ENCODE measurements at regions not wholly inside any gene's neighbourhood (a gene's known extent, or its start where the extent isn't known, plus 50 kb on each side); places are given as distances from the start of the nearest gene placed in this dataset.

DNA sequence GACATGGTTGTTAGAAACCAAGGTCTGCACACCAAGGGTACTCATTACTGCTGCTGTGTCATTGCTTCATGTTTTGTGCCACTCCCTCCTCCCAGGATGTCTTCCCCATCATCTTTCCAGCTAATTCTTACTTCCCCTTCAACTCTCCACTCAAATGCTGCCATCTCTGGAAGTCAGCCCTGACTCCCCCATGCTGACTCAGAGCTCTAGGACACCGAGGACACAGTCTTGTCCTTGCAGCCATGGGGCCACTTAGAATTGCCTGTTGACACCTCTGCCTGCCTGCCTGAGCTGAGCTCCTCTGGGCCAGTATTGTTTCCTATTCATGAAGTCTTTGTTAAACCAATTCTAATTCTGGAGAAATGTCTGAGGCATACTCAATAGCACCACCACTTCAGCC is 100.2 kb downstream of the GYPC start:
- no peak for DNase-seq (ENCODE audit: insufficient read length, low spot score, missing footprints)
- no peaks in the 10 kb centered on the region for H3K79me2 ChIP-seq (ENCODE audit: insufficient read depth, low read length)
- H3K36me3 ChIP-seq (ENCODE audit: insufficient read depth, low read length) = no peaks in the 10 kb centered on the region
- TF ChIP-seq, protein P1, sequence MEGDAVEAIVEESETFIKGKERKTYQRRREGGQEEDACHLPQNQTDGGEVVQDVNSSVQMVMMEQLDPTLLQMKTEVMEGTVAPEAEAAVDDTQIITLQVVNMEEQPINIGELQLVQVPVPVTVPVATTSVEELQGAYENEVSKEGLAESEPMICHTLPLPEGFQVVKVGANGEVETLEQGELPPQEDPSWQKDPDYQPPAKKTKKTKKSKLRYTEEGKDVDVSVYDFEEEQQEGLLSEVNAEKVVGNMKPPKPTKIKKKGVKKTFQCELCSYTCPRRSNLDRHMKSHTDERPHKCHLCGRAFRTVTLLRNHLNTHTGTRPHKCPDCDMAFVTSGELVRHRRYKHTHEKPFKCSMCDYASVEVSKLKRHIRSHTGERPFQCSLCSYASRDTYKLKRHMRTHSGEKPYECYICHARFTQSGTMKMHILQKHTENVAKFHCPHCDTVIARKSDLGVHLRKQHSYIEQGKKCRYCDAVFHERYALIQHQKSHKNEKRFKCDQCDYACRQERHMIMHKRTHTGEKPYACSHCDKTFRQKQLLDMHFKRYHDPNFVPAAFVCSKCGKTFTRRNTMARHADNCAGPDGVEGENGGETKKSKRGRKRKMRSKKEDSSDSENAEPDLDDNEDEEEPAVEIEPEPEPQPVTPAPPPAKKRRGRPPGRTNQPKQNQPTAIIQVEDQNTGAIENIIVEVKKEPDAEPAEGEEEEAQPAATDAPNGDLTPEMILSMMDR (IDR thresholded peaks at IDR 0.05; ENCODE audit: extremely low read depth, low read depth, low read length) = no peak
- H2AFZ ChIP-seq (ENCODE audit: low read length) = no peak overlapping the region
- H3K4me1 ChIP-seq (ENCODE audit: insufficient read depth, low read length) = no peaks in the 10 kb centered on the region
- no peak overlapping the region for H3K4me3 ChIP-seq (ENCODE audit: insufficient read depth, low read length)
- H3K27me3 ChIP-seq (ENCODE audit: insufficient read depth, low read length) = no peaks in the 10 kb centered on the region
- no peak overlapping the region for H3K4me2 ChIP-seq (ENCODE audit: insufficient read depth, low read length)
- H4K20me1 ChIP-seq (ENCODE audit: insufficient read depth, low read length) = no peaks in the 10 kb centered on the region
- H3K27ac ChIP-seq (ENCODE audit: low read depth, low read length) = no peak overlapping the region
- no peaks in the 10 kb centered on the region for H3K9me3 ChIP-seq (ENCODE audit: low read depth, low read length)

DNA sequence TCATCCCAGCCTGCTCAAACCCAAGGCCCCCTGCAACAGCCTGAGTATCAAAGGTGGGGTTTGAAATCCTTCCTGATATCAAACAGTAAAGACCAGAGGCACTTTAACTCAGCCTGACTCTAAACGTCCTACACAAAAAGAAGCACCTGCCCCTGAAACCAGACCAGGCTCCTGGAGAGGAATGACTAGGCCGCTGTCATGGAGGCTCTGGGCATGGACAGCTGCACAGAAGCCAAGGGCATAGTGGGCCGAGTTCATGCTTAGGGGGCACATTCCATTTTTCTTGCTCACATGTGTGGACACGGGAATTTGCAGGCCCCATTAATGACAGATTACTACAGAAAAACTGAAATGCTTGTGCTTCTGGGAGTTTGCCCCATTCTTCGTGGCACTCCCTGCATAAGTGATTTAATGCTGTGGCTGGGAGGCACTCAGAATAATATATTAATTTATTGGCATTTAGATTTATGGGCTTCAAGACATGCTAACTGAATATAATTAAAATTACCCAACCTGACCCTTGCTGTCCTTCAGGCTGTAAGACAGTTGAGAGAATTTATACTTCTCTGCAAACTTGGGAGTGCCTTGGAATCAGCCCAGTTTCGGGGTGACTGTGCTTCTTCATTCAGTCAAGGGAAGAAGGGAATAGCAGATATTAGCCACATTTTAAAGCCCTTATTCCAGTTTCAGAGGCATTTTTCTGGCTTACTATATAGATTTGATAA is 105.5 kb downstream of the GYPC start:
- H3K27me3 ChIP-seq (ENCODE audit: insufficient read depth, low read length) = no peaks in the 10 kb centered on the region
- no peaks in the 10 kb centered on the region for H3K4me1 ChIP-seq (ENCODE audit: insufficient read depth, low read length)
- H3K79me2 ChIP-seq (ENCODE audit: insufficient read depth, low read length) = no peaks in the 10 kb centered on the region
- H4K20me1 ChIP-seq (ENCODE audit: insufficient read depth, low read length) = no peaks in the 10 kb centered on the region
- no peak for DNase-seq (ENCODE audit: insufficient read length, low spot score, missing footprints)
- H3K4me2 ChIP-seq (ENCODE audit: insufficient read depth, low read length) = no peak overlapping the region
- no peak overlapping the region for H3K27ac ChIP-seq (ENCODE audit: low read depth, low read length)
- H3K9me3 ChIP-seq (ENCODE audit: low read depth, low read length) = no peaks in the 10 kb centered on the region
- TF ChIP-seq, protein P1 (IDR thresholded peaks at IDR 0.05; ENCODE audit: extremely low read depth, low read depth, low read length) = no peak
- H3K4me3 ChIP-seq (ENCODE audit: insufficient read depth, low read length) = no peak overlapping the region
- H3K36me3 ChIP-seq (ENCODE audit: insufficient read depth, low read length) = no peaks in the 10 kb centered on the region
- H2AFZ ChIP-seq (ENCODE audit: low read length) = no peak overlapping the region

DNA sequence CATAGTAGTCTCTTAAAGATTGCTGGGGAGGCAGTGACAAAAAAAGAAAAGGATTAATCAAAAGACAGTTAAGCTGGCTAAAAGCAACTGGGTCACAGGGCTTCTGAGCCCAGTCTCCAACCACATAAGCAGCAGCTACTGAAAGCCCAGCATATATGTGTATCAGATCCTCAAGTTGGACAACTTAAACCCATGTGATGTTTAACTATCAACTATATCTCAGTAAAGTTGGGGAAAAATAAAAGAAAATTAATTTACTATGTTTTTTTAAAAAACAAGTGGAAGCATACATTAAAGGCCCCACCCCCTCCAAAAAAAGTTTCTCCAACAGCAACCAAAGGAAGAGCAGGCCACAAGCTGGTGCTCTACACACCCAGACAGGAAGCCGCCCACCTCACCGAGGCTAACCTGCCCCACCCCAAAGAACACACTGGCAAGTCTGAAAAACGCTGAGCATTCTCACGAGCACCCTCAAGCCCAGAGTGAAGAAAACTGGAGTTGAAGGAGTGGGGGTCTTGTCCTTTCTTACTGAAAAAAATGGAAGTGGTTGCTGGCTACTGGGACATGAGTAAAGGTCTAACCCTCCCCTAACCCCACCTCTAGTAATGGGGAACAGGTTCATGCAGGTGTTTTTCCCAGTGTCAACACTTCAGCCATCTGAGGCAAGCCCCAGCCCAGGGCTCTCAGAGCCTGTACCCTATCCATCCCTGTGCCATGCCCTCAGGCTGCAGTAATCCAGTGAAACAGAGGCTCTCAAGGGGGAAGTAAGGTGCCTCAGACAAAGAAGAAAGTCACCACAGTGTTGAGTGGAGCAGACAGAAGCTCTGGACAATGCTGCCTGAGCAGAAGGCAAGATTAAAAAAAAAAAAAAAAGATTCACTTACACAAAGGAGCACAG is 106.3 kb downstream of the GYPC start:
- Histone ChIP-seq H4K20me1 (ENCODE audit: insufficient read depth, low read length) (no peaks in the 10 kb centered on the region), H3K4me3 (ENCODE audit: insufficient read depth, low read length) (no peak overlapping the region), H3K4me2 (ENCODE audit: insufficient read depth, low read length) (no peak overlapping the region), H3K27me3 (ENCODE audit: insufficient read depth, low read length) (no peaks in the 10 kb centered on the region), H2AFZ (ENCODE audit: low read length) (no peak overlapping the region), H3K79me2 (ENCODE audit: insufficient read depth, low read length) (no peaks in the 10 kb centered on the region), H3K4me1 (ENCODE audit: insufficient read depth, low read length) (no peaks in the 10 kb centered on the region), H3K36me3 (ENCODE audit: insufficient read depth, low read length) (no peaks in the 10 kb centered on the region), H3K9me3 (ENCODE audit: low read depth, low read length) (no peaks in the 10 kb centered on the region), H3K27ac (ENCODE audit: low read depth, low read length) (no peak overlapping the region)
- TF ChIP-seq, protein P1 (IDR thresholded peaks at IDR 0.05; ENCODE audit: extremely low read depth, low read depth, low read length) = no peak
- no peak for DNase-seq (ENCODE audit: insufficient read length, low spot score, missing footprints)

DNA sequence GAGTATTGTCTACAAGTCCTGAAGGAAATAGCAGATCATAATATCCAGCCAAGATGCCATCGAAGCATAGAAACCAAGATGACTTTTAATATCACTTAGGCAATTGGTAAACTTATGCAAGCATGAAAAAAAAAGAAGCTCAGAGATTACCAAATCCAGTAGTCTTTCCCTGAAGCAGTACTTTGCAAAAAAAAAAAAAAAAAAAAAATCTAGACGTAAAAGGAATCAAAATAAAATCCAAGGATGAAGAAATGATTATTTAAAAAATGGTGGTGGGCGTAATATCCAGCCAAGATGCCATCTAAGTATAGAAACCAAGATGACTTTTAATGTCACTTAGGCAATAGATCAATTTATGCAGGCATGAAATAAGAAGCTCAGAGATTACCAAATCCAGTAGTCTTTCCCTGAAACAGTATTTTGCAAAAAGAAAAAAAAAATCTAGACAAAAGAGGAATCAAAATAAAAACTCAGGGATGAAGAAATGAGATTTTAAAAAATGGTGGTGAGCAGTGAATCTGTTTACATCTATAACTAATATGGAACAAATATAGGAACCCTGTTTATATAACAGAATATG is 108.8 kb downstream of the GYPC start:
- Histone ChIP-seq H3K9me3 (ENCODE audit: low read depth, low read length) (no peaks in the 10 kb centered on the region), H3K4me1 (ENCODE audit: insufficient read depth, low read length) (no peaks in the 10 kb centered on the region), H3K79me2 (ENCODE audit: insufficient read depth, low read length) (no peaks in the 10 kb centered on the region), H3K4me2 (ENCODE audit: insufficient read depth, low read length) (no peak overlapping the region), H4K20me1 (ENCODE audit: insufficient read depth, low read length) (no peaks in the 10 kb centered on the region), H3K27ac (ENCODE audit: low read depth, low read length) (no peak overlapping the region), H2AFZ (ENCODE audit: low read length) (no peak overlapping the region), H3K4me3 (ENCODE audit: insufficient read depth, low read length) (no peak overlapping the region), H3K27me3 (ENCODE audit: insufficient read depth, low read length) (no peaks in the 10 kb centered on the region), H3K36me3 (ENCODE audit: insufficient read depth, low read length) (no peaks in the 10 kb centered on the region)
- TF ChIP-seq, protein P1 (IDR thresholded peaks at IDR 0.05; ENCODE audit: extremely low read depth, low read depth, low read length) = no peak
- DNase-seq (ENCODE audit: insufficient read length, low spot score, missing footprints) = no peak

All from osteoblast (primary cell).